MM.1S (cell line): ENCODE measurements at regions not wholly inside any gene's neighbourhood (a gene's known extent, or its start where the extent isn't known, plus 50 kb on each side); places are given as distances from the start of the nearest gene placed in this dataset.

Experiments used
- EZH2 ChIP-seq: fragments of 300-600 bp; sonication (generic); optimal IDR thresholded peaks from 2 replicates; pipeline ENCODE3; 2017; ENCODE audit warnings: low read depth, mild to moderate bottlenecking, antibody characterized with exemption, low read length, mixed read lengths
- EZH2phosphoT487 ChIP-seq: fragments of 300-600 bp; sonication (generic); IDR thresholded peaks from 2 replicates; pipeline ENCODE4 v1.6.1; 2018; ENCODE audit warnings: antibody characterized with exemption, low read length
- TF ChIP-seq, protein P1 (sequence below): fragments of 300-600 bp; sonication (generic); IDR thresholded peaks from 2 replicates; pipeline ENCODE4 v1.5.1; 2016; ENCODE audit warnings: antibody characterized with exemption, low read length, mixed read lengths

DNA sequence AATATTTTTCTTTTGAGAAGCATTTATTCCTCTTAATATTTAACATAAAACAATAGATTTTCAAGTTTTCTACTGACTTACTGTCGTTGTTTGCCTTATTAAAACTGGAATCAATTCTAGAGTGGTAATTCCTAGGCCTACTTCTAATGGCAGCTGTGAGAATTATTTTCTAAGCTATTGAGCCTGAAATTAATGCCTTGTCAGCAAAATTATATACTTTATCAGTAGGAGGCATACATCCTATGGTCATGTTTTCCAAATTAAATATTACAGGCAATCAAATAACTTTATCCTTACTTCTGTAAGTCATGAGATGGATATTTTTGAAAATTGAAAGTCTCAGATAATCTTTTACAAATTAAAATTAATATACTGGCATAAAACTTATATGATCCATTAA lies 239.1 kb upstream of the CNTNAP4 start:
- TF ChIP-seq EZH2, result no peak
- TF ChIP-seq, protein P1, sequence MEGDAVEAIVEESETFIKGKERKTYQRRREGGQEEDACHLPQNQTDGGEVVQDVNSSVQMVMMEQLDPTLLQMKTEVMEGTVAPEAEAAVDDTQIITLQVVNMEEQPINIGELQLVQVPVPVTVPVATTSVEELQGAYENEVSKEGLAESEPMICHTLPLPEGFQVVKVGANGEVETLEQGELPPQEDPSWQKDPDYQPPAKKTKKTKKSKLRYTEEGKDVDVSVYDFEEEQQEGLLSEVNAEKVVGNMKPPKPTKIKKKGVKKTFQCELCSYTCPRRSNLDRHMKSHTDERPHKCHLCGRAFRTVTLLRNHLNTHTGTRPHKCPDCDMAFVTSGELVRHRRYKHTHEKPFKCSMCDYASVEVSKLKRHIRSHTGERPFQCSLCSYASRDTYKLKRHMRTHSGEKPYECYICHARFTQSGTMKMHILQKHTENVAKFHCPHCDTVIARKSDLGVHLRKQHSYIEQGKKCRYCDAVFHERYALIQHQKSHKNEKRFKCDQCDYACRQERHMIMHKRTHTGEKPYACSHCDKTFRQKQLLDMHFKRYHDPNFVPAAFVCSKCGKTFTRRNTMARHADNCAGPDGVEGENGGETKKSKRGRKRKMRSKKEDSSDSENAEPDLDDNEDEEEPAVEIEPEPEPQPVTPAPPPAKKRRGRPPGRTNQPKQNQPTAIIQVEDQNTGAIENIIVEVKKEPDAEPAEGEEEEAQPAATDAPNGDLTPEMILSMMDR, result no peak
- TF ChIP-seq EZH2phosphoT487, result no peak
